ENCODE measurements at regions not wholly inside any gene's neighbourhood (a gene's known extent, or its start where the extent isn't known, plus 50 kb on each side); places are given as distances from the start of the nearest gene placed in this dataset.
"Not testable (repeated sequence)": the region's sequence is repeated elsewhere in the genome, so short reads cannot be mapped to it uniquely, and the experiment has no call there.

GRCh38 chr4:170884969-170885570, 795.3 kb upstream of the AADAT start:
- Mint-ChIP-seq H3K27ac (no peak overlapping the region), H3K4me1 (no peaks in the 10 kb centered on the region), H3K4me3 (no peak overlapping the region), H3K27me3 (no peaks in the 10 kb centered on the region), H3K9me3 (ENCODE audit: insufficient read depth) (no peaks in the 10 kb centered on the region)
- Histone ChIP-seq H4K20me1 (ENCODE audit: control insufficient read depth, insufficient read depth, low read length, poor library complexity, severe bottlenecking) (no peaks in the 10 kb centered on the region), H3K9ac (ENCODE audit: low read length) (no peak overlapping the region), H3K27ac (ENCODE audit: low read length in 2 of 2) (no peak overlapping the region), H2AFZ (ENCODE audit: insufficient read depth, low read depth, low read length, poor library complexity, severe bottlenecking) (no peak overlapping the region), H3K79me2 (ENCODE audit: control insufficient read depth, insufficient read depth, low read length) (no peaks in the 10 kb centered on the region), H3K36me3 (replicated peaks in 1 of 2; ENCODE audit: control extremely low read depth in 1 of 2, control insufficient read depth in 1 of 2, extremely low read depth in 1 of 2, insufficient read depth in 2 of 2, low read length in 1 of 2) (no peaks in the 10 kb centered on the region), H3K9me3 (ENCODE audit: control extremely low read depth in 1 of 3, control insufficient read depth in 2 of 3, insufficient read depth in 1 of 3, low read length in 2 of 3) (no peaks in the 10 kb centered on the region), H3K4me3 (ENCODE audit: control extremely low read depth in 1 of 5, extremely low read depth in 1 of 5, insufficient read depth in 1 of 5, low read depth in 2 of 5, low read length in 4 of 5) (no peak overlapping the region), H3K4me2 (replicated peaks; ENCODE audit: low read depth, low read length, poor library complexity, severe bottlenecking) (no peak overlapping the region), H3K27me3 (replicated peaks in 1 of 4; ENCODE audit: control extremely low read depth in 1 of 4, control insufficient read depth in 3 of 4, insufficient read depth in 4 of 4, low read length in 3 of 4) (no peaks in the 10 kb centered on the region), H3K4me1 (ENCODE audit: control insufficient read depth in 2 of 2, insufficient read depth in 2 of 2, low read length in 2 of 2) (no peaks in the 10 kb centered on the region)
- no peak for ATAC-seq (ENCODE audit: low read depth)
- WGBS (ENCODE audit: insufficient coverage) = no CpG with 5 or more reads among the region's 1 CpG
- ChIA-PET POLR2A (no interaction called here), CTCF (no interaction called here)
- intact Hi-C loops (cut with micrococcal nuclease) = no loop called here
- no peak for DNase-seq
- no peak for TF ChIP-seq CTCF (IDR thresholded peaks at IDR 0.05)

- H3K4me3 ChIP-seq (ENCODE audit: control extremely low read depth in 1 of 5, extremely low read depth in 1 of 5, insufficient read depth in 1 of 5, low read depth in 2 of 5, low read length in 4 of 5); CTCF ChIA-PET; H2AFZ ChIP-seq (ENCODE audit: insufficient read depth, low read depth, low read length, poor library complexity, severe bottlenecking); H3K27ac Mint-ChIP-seq; H3K4me1 ChIP-seq (ENCODE audit: control insufficient read depth in 2 of 2, insufficient read depth in 2 of 2, low read length in 2 of 2); ATAC-seq (ENCODE audit: low read depth); H3K9me3 ChIP-seq (ENCODE audit: control extremely low read depth in 1 of 3, control insufficient read depth in 2 of 3, insufficient read depth in 1 of 3, low read length in 2 of 3); H3K4me2 ChIP-seq (replicated peaks; ENCODE audit: low read depth, low read length, poor library complexity, severe bottlenecking); H4K20me1 ChIP-seq (ENCODE audit: control insufficient read depth, insufficient read depth, low read length, poor library complexity, severe bottlenecking); H3K9me3 Mint-ChIP-seq (ENCODE audit: insufficient read depth); H3K79me2 ChIP-seq (ENCODE audit: control insufficient read depth, insufficient read depth, low read length); intact Hi-C loops (cut with micrococcal nuclease); DNase-seq; H3K9ac ChIP-seq (ENCODE audit: low read length); H3K4me3 Mint-ChIP-seq; H3K27ac ChIP-seq (ENCODE audit: low read length in 2 of 2); H3K36me3 ChIP-seq (replicated peaks in 1 of 2; ENCODE audit: control extremely low read depth in 1 of 2, control insufficient read depth in 1 of 2, extremely low read depth in 1 of 2, insufficient read depth in 2 of 2, low read length in 1 of 2); POLR2A ChIA-PET; H3K27me3 Mint-ChIP-seq; H3K27me3 ChIP-seq (replicated peaks in 1 of 4; ENCODE audit: control extremely low read depth in 1 of 4, control insufficient read depth in 3 of 4, insufficient read depth in 4 of 4, low read length in 3 of 4); H3K4me1 Mint-ChIP-seq: not testable (repeated sequence)
Measured at GRCh38 chr4:170881646-170882045, 791.9 kb upstream of the AADAT start.
